GM23338 (cell line): ENCODE measurements at regions not wholly inside any gene's neighbourhood (a gene's known extent, or its start where the extent isn't known, plus 50 kb on each side); places are given as distances from the start of the nearest gene placed in this dataset.

Experiments
- CREB1 ChIP-seq: fragments of 250-450 bp; sonication (Bioruptor Pico); IDR thresholded peaks from 2 replicates; pipeline ENCODE4 v1.5.0; 2020; ENCODE audit warnings: low read depth, mild to moderate bottlenecking, moderate library complexity
- CTCF ChIP-seq, 2 experiments: fragments of 200-600 bp in 1 of 2; sonication (generic) in 1 of 2; conservative IDR thresholded peaks; 2 replicates each; pipeline versions ENCODE4 v1.5.1 to v1.6.1; 2016 to 2017; ENCODE audit warnings: antibody characterized with exemption in 2 of 2, low read depth in 2 of 2, mild to moderate bottlenecking in 2 of 2, moderate library complexity in 1 of 2
- ETS1 ChIP-seq: IDR thresholded peaks from 2 replicates; pipeline ENCODE4 v1.6.1; 2016; ENCODE audit warnings: antibody characterized with exemption
- EZH2 ChIP-seq: fragments of 200-600 bp; sonication (generic); IDR thresholded peaks from one replicate; pipeline ENCODE4 v1.8.0; 2017; ENCODE audit warnings: antibody characterized with exemption, mild to moderate bottlenecking, low read depth; ENCODE audit not compliant: unreplicated experiment
- EZH2phosphoT487 ChIP-seq: fragments of 200-600 bp; sonication (generic); IDR thresholded peaks from one replicate; pipeline ENCODE4 v1.8.1; 2018; ENCODE audit warnings: antibody characterized with exemption; ENCODE audit not compliant: unreplicated experiment
- JUNB ChIP-seq: IDR thresholded peaks from one replicate; pipeline ENCODE4 v1.6.1; 2016; ENCODE audit warnings: antibody characterized with exemption; ENCODE audit not compliant: unreplicated experiment
- NANOG ChIP-seq: IDR thresholded peaks from 2 replicates; pipeline ENCODE4 v1.6.1; 2016; ENCODE audit warnings: antibody characterized with exemption, borderline replicate concordance
- POLR2AphosphoS5 ChIP-seq: IDR thresholded peaks from 2 replicates; pipeline ENCODE4 v1.6.1; 2016; ENCODE audit warnings: antibody characterized with exemption, low read depth
- REST ChIP-seq: IDR thresholded peaks from one replicate; pipeline ENCODE4 v1.6.1; 2018; ENCODE audit warnings: antibody characterized with exemption; ENCODE audit not compliant: unreplicated experiment
- STAT1 ChIP-seq: IDR thresholded peaks from one replicate; pipeline ENCODE4 v1.6.1; 2016; ENCODE audit warnings: antibody characterized with exemption; ENCODE audit not compliant: unreplicated experiment
- ZNF114 ChIP-seq: fragments of 250-450 bp; sonication (Bioruptor Pico); IDR thresholded peaks from 2 replicates; pipeline ENCODE4 v1.5.0; 2020; ENCODE audit warnings: mild to moderate bottlenecking, moderate library complexity
- ZNF331 ChIP-seq: fragments of 250-450 bp; sonication (Bioruptor Pico); IDR thresholded peaks from 2 replicates; pipeline ENCODE4 v1.5.0; 2020; ENCODE audit warnings: low read depth, mild to moderate bottlenecking, moderate library complexity
- ZNF462 ChIP-seq: fragments of 250-450 bp; sonication (Bioruptor Pico); IDR thresholded peaks from 2 replicates; pipeline ENCODE4 v1.5.0; 2020; ENCODE audit warnings: mild to moderate bottlenecking, moderate library complexity

GRCh38 chr18:44548291-44549221 lies 132.1 kb upstream of the SETBP1 start:
- no peak for TF ChIP-seq EZH2phosphoT487
- no peak for TF ChIP-seq POLR2AphosphoS5
- TF ChIP-seq CTCF (conservative IDR thresholded peaks at IDR 0.05; ENCODE audit: low read depth in 2 of 2), result no peak
- TF ChIP-seq EZH2, result no peak
- no peak for TF ChIP-seq ETS1
- no peak for TF ChIP-seq CREB1 (CRISPR knock-in tag)
- TF ChIP-seq REST, result no peak
- no peak for TF ChIP-seq STAT1
- TF ChIP-seq JUNB, result no peak
- no peak for TF ChIP-seq NANOG
- TF ChIP-seq ZNF114 (CRISPR knock-in tag), result no peak
- no peak for TF ChIP-seq ZNF331 (CRISPR knock-in tag)
- TF ChIP-seq ZNF462 (CRISPR knock-in tag), result no peak
